Transverse colon (tissue), 4 donors: ENCODE measurements at regions not wholly inside any gene's neighbourhood (a gene's known extent, or its start where the extent isn't known, plus 50 kb on each side); places are given as distances from the start of the nearest gene placed in this dataset.

Experiments
- DNase-seq: peaks from one replicate; pipeline ENCODE4 v3.0.0-alpha.2; 2019
- H3K27ac ChIP-seq, 4 donors: fragments of 200-600 bp; sonication (generic); 2 replicates each; pipeline ENCODE4 v1.5.1; 2016 to 2018; ENCODE audit warnings: inconsistent platforms in 4 of 4
- H3K27me3 ChIP-seq: fragments of 200-600 bp; sonication (generic); 2 replicates; pipeline ENCODE4 v1.5.1; 2017; ENCODE audit warnings: inconsistent platforms
- H3K36me3 ChIP-seq, 4 donors: fragments of 200-600 bp; sonication (generic); 2 replicates each; pipeline ENCODE4 v1.5.1; 2017 to 2019; ENCODE audit warnings: inconsistent platforms in 4 of 4
- H3K4me1 ChIP-seq, 4 donors: fragments of 200-600 bp; sonication (generic); 2 replicates each; pipeline ENCODE4 v1.5.1; 2017 to 2020; ENCODE audit warnings: inconsistent platforms in 4 of 4
- H3K4me3 ChIP-seq, 4 donors: fragments of 200-600 bp; sonication (generic); 1 replicate in 1 of 4; 2 replicates in 3 of 4; pipeline versions ENCODE4 v1.5.1 to v1.6.1; 2017 to 2019; ENCODE audit warnings: inconsistent platforms in 4 of 4
- H3K9me3 ChIP-seq, 2 donors: fragments of 200-600 bp; sonication (generic); 2 replicates each; pipeline ENCODE4 v1.5.1; 2017 to 2019; ENCODE audit warnings: inconsistent platforms in 2 of 2
- CTCF ChIP-seq, 5 experiments: fragments of 200-600 bp in 3 of 5; fragments of 450-650 bp in 2 of 5; sonication (generic) in 3 of 5; IDR thresholded peaks; 1 replicate in 2 of 5; 2 replicates in 3 of 5; pipeline ENCODE4 v1.5.1; 2016 to 2017; ENCODE audit warnings: antibody characterized with exemption in 5 of 5, inconsistent platforms in 3 of 5, mild to moderate bottlenecking in 2 of 5, moderate library complexity in 1 of 5
- EP300 ChIP-seq: sonication (generic); formaldehyde crosslinking; IDR thresholded peaks from one replicate; pipeline ENCODE4 v1.6.1; 2017; ENCODE audit warnings: antibody characterized with exemption, low read depth
- POLR2A ChIP-seq: fragments of 450-650 bp; IDR thresholded peaks from one replicate; pipeline ENCODE4 v1.6.1; 2016; ENCODE audit warnings: antibody characterized with exemption, mild to moderate bottlenecking, moderate library complexity
- POLR2AphosphoS5 ChIP-seq, 3 donors: sonication (generic); formaldehyde crosslinking; IDR thresholded peaks; one replicate each; pipeline ENCODE4 v1.6.1; 2016; ENCODE audit warnings: antibody characterized with exemption in 3 of 3
- WGBS, 2 donors: methylation state at CpG; one replicate each; pipeline ENCODE4 v1.1.5; 2018; ENCODE audit warnings: low coverage in 1 of 2; 5-methylcytosine and 5-hydroxymethylcytosine counted together
- in situ Hi-C, 4 donors: fragments of 200-750 bp; cut with MboI; loops; one replicate each; pipeline versions ENCODE4 v1.15.0 to v1.15.1; 2017; ENCODE audit warnings: low sequenced_read_pairs in 3 of 4, low pct_ligation_motif_present in 1 of 4, low pct_unique_long_range_greater_than_20kb in 1 of 4
- intact Hi-C: fragments of 100-400 bp; cut with DNase I; formaldehyde crosslinking; loops from one replicate; pipeline ENCODE4 v1.15.1; 2023; ENCODE audit warnings: low total_unique reads

DNA sequence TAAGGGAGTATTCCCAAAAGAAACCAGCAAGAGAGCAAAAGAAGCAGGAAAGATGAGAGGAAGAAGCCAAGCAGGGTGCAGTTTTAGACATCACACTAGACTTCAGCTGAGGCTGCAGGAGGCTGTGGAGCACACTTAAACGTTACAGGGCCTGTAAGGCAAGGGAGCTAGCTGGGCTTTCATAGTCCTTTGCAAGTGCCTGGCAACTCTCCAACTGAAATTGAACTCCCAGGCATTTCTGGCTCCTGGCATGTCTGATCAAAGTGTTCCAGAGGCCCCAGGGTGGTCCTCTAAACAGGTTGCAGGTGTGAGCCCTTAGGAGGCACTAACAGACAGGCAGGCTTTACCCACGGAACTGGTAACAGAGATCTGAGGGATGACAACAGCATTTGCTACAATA lies 750.2 kb downstream of the XPNPEP1 start:
- DNase-seq: no peak
- 17 to 29% methylated on average over 1 to 2 of the region's 2 CpGs for WGBS, 2 donors

GRCh38 chr10:109166935-109167334 lies 756.4 kb downstream of the XPNPEP1 start:
- in situ Hi-C loops (no loop called here), intact Hi-C loops (no loop called here)
- H3K36me3 ChIP-seq: no peaks in the 10 kb centered on the region
- H3K27ac ChIP-seq: no peak overlapping the region
- DNase-seq: no peak
- H3K9me3 ChIP-seq: no peaks in the 10 kb centered on the region
- H3K4me3 ChIP-seq: no peak overlapping the region
- no peaks in the 10 kb centered on the region for H3K27me3 ChIP-seq
- no peak for TF ChIP-seq POLR2AphosphoS5 (IDR thresholded peaks at IDR 0.05)
- TF ChIP-seq CTCF (IDR thresholded peaks at IDR 0.05): no peak
- TF ChIP-seq POLR2A: no peak
- no peaks in the 10 kb centered on the region for H3K4me1 ChIP-seq

More for the DNA sequence above, 750.2 kb downstream of the XPNPEP1 start:
- Histone ChIP-seq H3K4me3 (no peak overlapping the region), H3K27me3 (no peaks in the 10 kb centered on the region), H3K36me3 (no peaks in the 10 kb centered on the region), H3K27ac (no peak overlapping the region), H3K4me1 (no peaks in the 10 kb centered on the region), H3K9me3 (no peaks in the 10 kb centered on the region)
- intact Hi-C loops: no loop called here
- no peak for TF ChIP-seq CTCF (IDR thresholded peaks at IDR 0.05)
- TF ChIP-seq EP300: no peak
- in situ Hi-C loops: no loop called here

GRCh38 chr10:109159351-109159750 lies 764.0 kb downstream of the XPNPEP1 start:
- TF ChIP-seq POLR2A: no peak
- TF ChIP-seq CTCF (IDR thresholded peaks at IDR 0.05): no peak
- no peak for TF ChIP-seq EP300
- TF ChIP-seq POLR2AphosphoS5 (IDR thresholded peaks at IDR 0.05): no peak
- H3K4me3 ChIP-seq: no peak overlapping the region
- no peak for DNase-seq
- in situ Hi-C loops: no loop called here
- H3K36me3 ChIP-seq: no peaks in the 10 kb centered on the region
- 83 to 87% methylated on average over 3 to 4 of the region's 4 CpGs for WGBS, 2 donors
- intact Hi-C loops: no loop called here
- H3K4me1 ChIP-seq: no peaks in the 10 kb centered on the region
- H3K27me3 ChIP-seq: no peaks in the 10 kb centered on the region
- no peaks in the 10 kb centered on the region for H3K9me3 ChIP-seq
- no peak overlapping the region for H3K27ac ChIP-seq

GRCh38 chr10:109156396-109156795 lies 766.9 kb downstream of the XPNPEP1 start:
- Histone ChIP-seq H3K4me1 (no peaks in the 10 kb centered on the region), H3K27ac (no peak overlapping the region), H3K9me3 (no peaks in the 10 kb centered on the region), H3K27me3 (no peaks in the 10 kb centered on the region), H3K4me3 (no peak overlapping the region), H3K36me3 (no peaks in the 10 kb centered on the region)
- in situ Hi-C loops (no loop called here), intact Hi-C loops (no loop called here)
- DNase-seq: no peak
- no peak for TF ChIP-seq POLR2A
- TF ChIP-seq EP300: no peak
- no peak for TF ChIP-seq CTCF (IDR thresholded peaks at IDR 0.05)
- TF ChIP-seq POLR2AphosphoS5 (IDR thresholded peaks at IDR 0.05): no peak
- WGBS, 2 donors: 74 to 81% methylated on average over 3 of the region's 3 CpGs
